ENCODE measurements at regions not wholly inside any gene's neighbourhood (a gene's known extent, or its start where the extent isn't known, plus 50 kb on each side); places are given as distances from the start of the nearest gene placed in this dataset.
"Not testable (repeated sequence)": the region's sequence is repeated elsewhere in the genome, so short reads cannot be mapped to it uniquely, and the experiment has no call there.

- FAIRE-seq (no peak), DNase-seq (ENCODE audit: insufficient read length, low spot score) (no peak)
- TF ChIP-seq TAF1 (IDR thresholded peaks at IDR 0.05; ENCODE audit: low read depth, low read length) (no peak), POLR2A (IDR thresholded peaks at IDR 0.05; ENCODE audit: low read depth, low read length) (no peak), POLR2AphosphoS5 (IDR thresholded peaks at IDR 0.05; ENCODE audit: low read depth, low read length) (no peak), PAX5 (IDR thresholded peaks at IDR 0.05; ENCODE audit: insufficient read depth, low read length, severe bottlenecking) (no peak), POU2F2 (IDR thresholded peaks at IDR 0.05; ENCODE audit: low read depth, low read length) (no peak), SPI1 (IDR thresholded peaks at IDR 0.05; ENCODE audit: low read depth, low read length) (no peak)
These were observed 210.1 kb upstream of the RIMS1 start for GRCh38 chr6:71676298-71676697.

- TF ChIP-seq TAF1 (IDR thresholded peaks at IDR 0.05; ENCODE audit: low read depth, low read length) (no peak), POLR2A (IDR thresholded peaks at IDR 0.05; ENCODE audit: low read depth, low read length) (no peak), POU2F2 (IDR thresholded peaks at IDR 0.05; ENCODE audit: low read depth, low read length) (no peak), POLR2AphosphoS5 (IDR thresholded peaks at IDR 0.05; ENCODE audit: low read depth, low read length) (no peak), SPI1 (IDR thresholded peaks at IDR 0.05; ENCODE audit: low read depth, low read length) (no peak), PAX5 (IDR thresholded peaks at IDR 0.05; ENCODE audit: insufficient read depth, low read length, severe bottlenecking) (no peak)
- DNase-seq (ENCODE audit: insufficient read length, low spot score) (no peak), FAIRE-seq (no peak)
These were observed 208.3 kb upstream of the RIMS1 start for GRCh38 chr6:71678091-71678490.

GRCh38 chr6:71681234-71681867 lies 205.0 kb upstream of the RIMS1 start:
- DNase-seq (ENCODE audit: insufficient read length, low spot score) = no peak
- no peak for FAIRE-seq
- TF ChIP-seq POLR2AphosphoS5 (IDR thresholded peaks at IDR 0.05; ENCODE audit: low read depth, low read length) (no peak), TAF1 (IDR thresholded peaks at IDR 0.05; ENCODE audit: low read depth, low read length) (no peak), POLR2A (IDR thresholded peaks at IDR 0.05; ENCODE audit: low read depth, low read length) (no peak), PAX5 (IDR thresholded peaks at IDR 0.05; ENCODE audit: insufficient read depth, low read length, severe bottlenecking) (no peak)

- FAIRE-seq; DNase-seq (ENCODE audit: insufficient read length, low spot score): not testable (repeated sequence)
These were observed 200.2 kb upstream of the RIMS1 start for GRCh38 chr6:71686021-71686677.

GRCh38 chr6:71698702-71699101 lies 187.6 kb upstream of the RIMS1 start:
- FAIRE-seq = no peak
- no peak for TF ChIP-seq POLR2A (IDR thresholded peaks at IDR 0.05; ENCODE audit: low read depth, low read length)
- TF ChIP-seq POLR2AphosphoS5 (IDR thresholded peaks at IDR 0.05; ENCODE audit: low read depth, low read length) = no peak
- TF ChIP-seq SPI1 (IDR thresholded peaks at IDR 0.05; ENCODE audit: low read depth, low read length) = no peak
- TF ChIP-seq TAF1 (IDR thresholded peaks at IDR 0.05; ENCODE audit: low read depth, low read length) = no peak
- TF ChIP-seq PAX5 (IDR thresholded peaks at IDR 0.05; ENCODE audit: insufficient read depth, low read length, severe bottlenecking) = no peak
- TF ChIP-seq POU2F2 (IDR thresholded peaks at IDR 0.05; ENCODE audit: low read depth, low read length) = no peak
- no peak for DNase-seq (ENCODE audit: insufficient read length, low spot score)

- no peak for FAIRE-seq
- no peak for TF ChIP-seq PAX5 (IDR thresholded peaks at IDR 0.05; ENCODE audit: insufficient read depth, low read length, severe bottlenecking)
- peak; percentile 77 for TF ChIP-seq SPI1 (IDR thresholded peaks at IDR 0.05; ENCODE audit: low read depth, low read length)
- DNase-seq (ENCODE audit: insufficient read length, low spot score) = no peak
These were observed 179.8 kb upstream of the RIMS1 start for GRCh38 chr6:71706523-71706922.

- FAIRE-seq = no peak
- DNase-seq (ENCODE audit: insufficient read length, low spot score) = no peak
- no peak for TF ChIP-seq POU2F2 (IDR thresholded peaks at IDR 0.05; ENCODE audit: low read depth, low read length)
- TF ChIP-seq SPI1 (IDR thresholded peaks at IDR 0.05; ENCODE audit: low read depth, low read length) = no peak
- TF ChIP-seq POLR2A (IDR thresholded peaks at IDR 0.05; ENCODE audit: low read depth, low read length) = no peak
- TF ChIP-seq POLR2AphosphoS5 (IDR thresholded peaks at IDR 0.05; ENCODE audit: low read depth, low read length) = no peak
- no peak for TF ChIP-seq PAX5 (IDR thresholded peaks at IDR 0.05; ENCODE audit: insufficient read depth, low read length, severe bottlenecking)
These were observed 179.3 kb upstream of the RIMS1 start for GRCh38 chr6:71707059-71707458.

GRCh38 chr6:71720705-71721104 lies 165.6 kb upstream of the RIMS1 start:
- DNase-seq (ENCODE audit: insufficient read length, low spot score) (no peak), FAIRE-seq (no peak)
- no peak for TF ChIP-seq POU2F2 (IDR thresholded peaks at IDR 0.05; ENCODE audit: low read depth, low read length)
- TF ChIP-seq TAF1 (IDR thresholded peaks at IDR 0.05; ENCODE audit: low read depth, low read length) = no peak
- no peak for TF ChIP-seq POLR2A (IDR thresholded peaks at IDR 0.05; ENCODE audit: low read depth, low read length)
- no peak for TF ChIP-seq SPI1 (IDR thresholded peaks at IDR 0.05; ENCODE audit: low read depth, low read length)
- TF ChIP-seq POLR2AphosphoS5 (IDR thresholded peaks at IDR 0.05; ENCODE audit: low read depth, low read length) = no peak
- TF ChIP-seq PAX5 (IDR thresholded peaks at IDR 0.05; ENCODE audit: insufficient read depth, low read length, severe bottlenecking) = no peak

- no peak for FAIRE-seq
- DNase-seq (ENCODE audit: insufficient read length, low spot score) = no peak
These were observed 164.7 kb upstream of the RIMS1 start for GRCh38 chr6:71721642-71722041.

GRCh38 chr6:71722736-71723135 lies 163.6 kb upstream of the RIMS1 start:
- no peak for TF ChIP-seq PAX5 (IDR thresholded peaks at IDR 0.05; ENCODE audit: insufficient read depth, low read length, severe bottlenecking)
- no peak for TF ChIP-seq SPI1 (IDR thresholded peaks at IDR 0.05; ENCODE audit: low read depth, low read length)
- TF ChIP-seq POU2F2 (IDR thresholded peaks at IDR 0.05; ENCODE audit: low read depth, low read length) = no peak
- no peak for TF ChIP-seq TAF1 (IDR thresholded peaks at IDR 0.05; ENCODE audit: low read depth, low read length)
- TF ChIP-seq POLR2AphosphoS5 (IDR thresholded peaks at IDR 0.05; ENCODE audit: low read depth, low read length) = no peak
- no peak for TF ChIP-seq POLR2A (IDR thresholded peaks at IDR 0.05; ENCODE audit: low read depth, low read length)
- DNase-seq (ENCODE audit: insufficient read length, low spot score) = no peak
- no peak for FAIRE-seq

More at GRCh38 chr6:71721642-71722041, 164.7 kb upstream of the RIMS1 start:
- TF ChIP-seq POLR2AphosphoS5 (IDR thresholded peaks at IDR 0.05; ENCODE audit: low read depth, low read length) = no peak
- TF ChIP-seq PAX5 (IDR thresholded peaks at IDR 0.05; ENCODE audit: insufficient read depth, low read length, severe bottlenecking) = no peak
- no peak for TF ChIP-seq POLR2A (IDR thresholded peaks at IDR 0.05; ENCODE audit: low read depth, low read length)
- no peak for TF ChIP-seq POU2F2 (IDR thresholded peaks at IDR 0.05; ENCODE audit: low read depth, low read length)
- TF ChIP-seq SPI1 (IDR thresholded peaks at IDR 0.05; ENCODE audit: low read depth, low read length) = no peak
- TF ChIP-seq TAF1 (IDR thresholded peaks at IDR 0.05; ENCODE audit: low read depth, low read length) = no peak
